Breast epithelium (tissue), 4 donors: ENCODE measurements at regions not wholly inside any gene's neighbourhood (a gene's known extent, or its start where the extent isn't known, plus 50 kb on each side); places are given as distances from the start of the nearest gene placed in this dataset.

Experiments
- DNase-seq, 2 donors: peaks; one replicate each; pipeline ENCODE4 v3.0.0-alpha.2; 2019; ENCODE audit warnings: low spot score in 2 of 2
- H3K27ac ChIP-seq, 2 donors: fragments of 200-600 bp; sonication (generic) in 1 of 2; one replicate each; pipeline ENCODE4 v1.5.1; 2016 to 2019; ENCODE audit warnings: mild to moderate bottlenecking in 1 of 2
- H3K27me3 ChIP-seq, 2 donors: fragments of 200-600 bp; sonication (generic) in 1 of 2; one replicate each; pipeline versions ENCODE4 v1.5.1 to v1.6.0; 2017 to 2019; ENCODE audit warnings: control low read depth in 1 of 2, mild to moderate bottlenecking in 1 of 2
- H3K36me3 ChIP-seq: fragments of 200-600 bp; one replicate; pipeline ENCODE4 v1.5.1; 2019
- H3K4me1 ChIP-seq, 2 donors: fragments of 200-600 bp; sonication (generic); one replicate each; pipeline ENCODE4 v1.5.1; 2016 to 2019; ENCODE audit warnings: control low read depth in 1 of 2
- H3K4me3 ChIP-seq, 3 donors: fragments of 200-600 bp; sonication (generic); 1 replicate in 2 of 3; 2 replicates in 1 of 3; pipeline ENCODE4 v1.5.1; 2016 to 2019; ENCODE audit warnings: mild to moderate bottlenecking in 3 of 3, moderate library complexity in 2 of 3
- H3K9me3 ChIP-seq, 2 donors: fragments of 200-600 bp; sonication (generic) in 1 of 2; one replicate each; pipeline ENCODE4 v1.5.1; 2016 to 2019; ENCODE audit warnings: control low read depth in 1 of 2
- CTCF ChIP-seq, 3 donors: fragments of 450-650 bp; IDR thresholded peaks; one replicate each; pipeline ENCODE4 v1.5.1; 2016 to 2017; ENCODE audit warnings: antibody characterized with exemption in 3 of 3, mild to moderate bottlenecking in 3 of 3, moderate library complexity in 3 of 3
- POLR2A ChIP-seq: fragments of 450-650 bp; IDR thresholded peaks from one replicate; pipeline ENCODE4 v1.6.1; 2016; ENCODE audit warnings: antibody characterized with exemption, mild to moderate bottlenecking, moderate library complexity
- POLR2AphosphoS5 ChIP-seq, 3 donors: sonication (generic); formaldehyde crosslinking; IDR thresholded peaks; one replicate each; pipeline ENCODE4 v1.6.1; 2017; ENCODE audit warnings: antibody characterized with exemption in 3 of 3
- intact Hi-C: fragments of 100-400 bp; cut with DNase I; formaldehyde crosslinking; loops from one replicate; pipeline ENCODE4 v1.15.1; 2023; ENCODE audit warnings: low total_unique reads

DNA sequence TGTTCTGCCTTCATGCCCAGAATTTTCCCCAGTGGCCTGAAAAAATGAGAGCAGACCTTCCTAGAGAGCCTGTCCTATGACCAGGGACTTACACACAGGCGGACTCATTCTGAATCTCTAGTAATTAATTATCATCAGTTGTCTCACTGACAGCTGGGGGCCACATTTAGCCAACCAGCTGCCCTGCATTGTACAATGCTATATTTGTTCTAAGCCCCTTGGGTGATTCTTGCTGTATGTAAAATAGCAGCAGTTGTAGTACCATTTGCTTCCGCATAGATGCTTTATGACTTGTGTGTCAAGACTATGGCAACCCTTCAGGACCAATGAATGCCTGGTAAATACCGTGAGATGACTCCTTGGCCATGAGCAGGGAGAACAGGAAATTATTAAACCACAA, 415.4 kb upstream of the SEMA6A start:
- Histone ChIP-seq H3K4me1 (no peaks in the 10 kb centered on the region), H3K9me3 (no peaks in the 10 kb centered on the region), H3K36me3 (no peaks in the 10 kb centered on the region), H3K27me3 (no peaks in the 10 kb centered on the region), H3K27ac (no peak overlapping the region), H3K4me3 (no peak overlapping the region)
- DNase-seq, result no peak
- TF ChIP-seq CTCF (IDR thresholded peaks at IDR 0.05), result no peak
- no peak for TF ChIP-seq POLR2A
- no peak for TF ChIP-seq POLR2AphosphoS5 (IDR thresholded peaks at IDR 0.05)
- intact Hi-C loops, result no loop called here

DNA sequence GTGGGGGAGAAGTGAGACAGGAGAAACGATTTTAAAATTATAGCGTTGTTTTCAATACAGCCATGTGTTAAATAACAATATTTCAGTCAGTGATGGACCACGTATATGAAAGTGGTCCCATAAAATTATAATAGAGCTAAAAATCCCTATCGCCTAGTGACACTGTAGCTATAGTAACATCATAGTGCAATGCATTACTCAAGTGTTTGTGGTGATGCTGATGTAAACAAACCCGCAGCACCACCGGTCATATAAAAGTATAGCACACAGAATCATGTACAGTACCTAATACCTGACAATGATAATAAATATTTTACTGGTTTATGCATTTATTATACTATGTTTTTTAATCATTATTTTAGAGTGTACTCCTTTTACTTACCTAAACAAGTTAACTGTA, 407.4 kb upstream of the SEMA6A start:
- no peak for DNase-seq
- intact Hi-C loops, result no loop called here
- no peaks in the 10 kb centered on the region for H3K36me3 ChIP-seq
- no peaks in the 10 kb centered on the region for H3K27me3 ChIP-seq
- H3K4me3 ChIP-seq, result no peak overlapping the region
- H3K9me3 ChIP-seq, result no peaks in the 10 kb centered on the region
- no peak overlapping the region for H3K27ac ChIP-seq
- no peaks in the 10 kb centered on the region for H3K4me1 ChIP-seq
- no peak for TF ChIP-seq CTCF (IDR thresholded peaks at IDR 0.05)
- no peak for TF ChIP-seq POLR2A
- no peak for TF ChIP-seq POLR2AphosphoS5 (IDR thresholded peaks at IDR 0.05)

- no peaks in the 10 kb centered on the region for H3K4me1 ChIP-seq
- H3K27ac ChIP-seq, result no peak overlapping the region
- no peaks in the 10 kb centered on the region for H3K9me3 ChIP-seq
- no peaks in the 10 kb centered on the region for H3K36me3 ChIP-seq
- TF ChIP-seq POLR2AphosphoS5 (IDR thresholded peaks at IDR 0.05), result no peak
- TF ChIP-seq POLR2A, result no peak
- no peak for TF ChIP-seq CTCF (IDR thresholded peaks at IDR 0.05)
- H3K4me3 ChIP-seq, result no peak overlapping the region
- H3K27me3 ChIP-seq, result no peaks in the 10 kb centered on the region
- DNase-seq, result no peak
- intact Hi-C loops, result no loop called here
These were observed 406.0 kb upstream of the SEMA6A start for GRCh38 chr5:116980581-116980980.

DNA sequence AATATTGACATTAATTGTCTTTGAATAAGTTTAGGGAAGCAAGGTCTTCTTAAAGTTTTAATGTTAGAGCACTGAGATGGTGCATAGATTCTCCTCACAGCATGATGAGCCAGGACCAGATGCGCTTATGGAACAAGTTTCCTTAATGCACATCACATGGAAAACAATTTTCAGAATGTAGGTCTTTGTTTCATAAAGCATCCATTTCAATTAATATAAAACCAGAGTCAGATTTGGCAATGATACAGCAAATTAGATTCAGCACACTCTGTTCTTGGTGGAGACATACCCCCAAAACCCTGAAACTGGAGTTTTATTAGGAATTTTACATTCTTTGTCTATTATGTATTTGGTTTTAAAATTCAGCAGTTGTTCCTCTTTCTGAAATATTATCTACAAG, 402.1 kb upstream of the SEMA6A start:
- intact Hi-C loops, result no loop called here
- TF ChIP-seq POLR2A, result no peak
- TF ChIP-seq POLR2AphosphoS5 (IDR thresholded peaks at IDR 0.05), result no peak
- TF ChIP-seq CTCF (IDR thresholded peaks at IDR 0.05), result no peak

DNA sequence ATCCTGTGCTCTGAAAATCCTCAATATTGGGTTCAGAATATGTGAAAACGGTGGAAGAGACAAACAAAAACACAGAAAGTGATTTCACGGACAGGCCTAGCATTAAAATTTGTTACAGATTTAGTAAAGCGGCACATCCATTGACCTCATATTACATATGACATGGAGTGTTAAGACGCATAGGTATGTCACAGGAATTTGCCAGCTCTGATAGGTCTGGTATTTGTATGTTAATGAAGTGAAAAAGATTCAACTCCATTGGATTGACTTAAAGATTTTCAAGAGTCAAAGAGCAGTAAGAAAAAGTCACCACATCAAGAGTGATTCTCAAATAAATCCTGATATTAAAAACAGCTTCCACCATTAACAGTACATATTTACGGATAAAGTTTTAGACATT, 396.5 kb upstream of the SEMA6A start:
- Histone ChIP-seq H3K27me3 (no peaks in the 10 kb centered on the region), H3K36me3 (no peaks in the 10 kb centered on the region), H3K4me1 (no peaks in the 10 kb centered on the region), H3K9me3 (peaks cover 0 to 4% of the 10 kb centered on the region in 2 donors), H3K4me3 (no peak overlapping the region), H3K27ac (no peak overlapping the region)
- DNase-seq, result no peak
- intact Hi-C loops, result no loop called here
- TF ChIP-seq POLR2AphosphoS5 (IDR thresholded peaks at IDR 0.05) (no peak), POLR2A (no peak), CTCF (IDR thresholded peaks at IDR 0.05) (no peak)

More for the DNA sequence above, 402.1 kb upstream of the SEMA6A start:
- H3K9me3 ChIP-seq, result peaks cover 0 to 4% of the 10 kb centered on the region in 2 donors
- no peaks in the 10 kb centered on the region for H3K27me3 ChIP-seq
- no peaks in the 10 kb centered on the region for H3K36me3 ChIP-seq
- H3K27ac ChIP-seq, result no peak overlapping the region
- H3K4me3 ChIP-seq, result no peak overlapping the region
- DNase-seq, result no peak
- H3K4me1 ChIP-seq, result no peaks in the 10 kb centered on the region
